ENCODE measurements at regions not wholly inside any gene's neighbourhood (a gene's known extent, or its start where the extent isn't known, plus 50 kb on each side); places are given as distances from the start of the nearest gene placed in this dataset.
"Not testable (repeated sequence)": the region's sequence is repeated elsewhere in the genome, so short reads cannot be mapped to it uniquely, and the experiment has no call there.

- H3K36me3 ChIP-seq = no peaks in the 10 kb centered on the region
- H3K9ac ChIP-seq = no peak overlapping the region
- H3K4me2 ChIP-seq = no peak overlapping the region
- H3K4me3 ChIP-seq = no peak overlapping the region
- no peak overlapping the region for H3K27ac ChIP-seq
- no peaks in the 10 kb centered on the region for H3K27me3 ChIP-seq
- no peaks in the 10 kb centered on the region for H3K4me1 ChIP-seq
- TF ChIP-seq Cebpa-rat (IDR thresholded peaks at IDR 0.05) = no peak
- no peaks in the 10 kb centered on the region for H4K20me1 ChIP-seq
- H3K9me3 ChIP-seq = peaks cover 5% of the 10 kb centered on the region; the same call in 1 of the 2 replicates
Measured at GRCh38 chr5:29130786-29131185, 2062.7 kb upstream of the CDH6 start.

GRCh38 chr5:29127524-29128156 is 2065.8 kb upstream of the CDH6 start:
- H3K9me3 ChIP-seq, H3K9ac ChIP-seq, H3K4me3 ChIP-seq, H3K36me3 ChIP-seq, H3K4me2 ChIP-seq, H3K4me1 ChIP-seq, H3K27ac ChIP-seq, H4K20me1 ChIP-seq, H3K27me3 ChIP-seq: not testable (repeated sequence)

GRCh38 chr5:29126462-29126861 is 2067.0 kb upstream of the CDH6 start:
- H3K4me2 ChIP-seq, H3K27me3 ChIP-seq, H3K4me3 ChIP-seq, H3K36me3 ChIP-seq, H3K4me1 ChIP-seq, H4K20me1 ChIP-seq, H3K27ac ChIP-seq, H3K9me3 ChIP-seq, H3K9ac ChIP-seq: not testable (repeated sequence)

- Histone ChIP-seq H3K4me2 (no peak overlapping the region), H3K9me3 (no peaks in the 10 kb centered on the region; the same call in 1 of the 2 replicates), H3K4me3 (no peak overlapping the region), H4K20me1 (no peaks in the 10 kb centered on the region), H3K27ac (no peak overlapping the region), H3K36me3 (no peaks in the 10 kb centered on the region), H3K27me3 (no peaks in the 10 kb centered on the region), H3K9ac (no peak overlapping the region), H3K4me1 (no peaks in the 10 kb centered on the region)
- TF ChIP-seq Cebpa-rat (IDR thresholded peaks at IDR 0.05) = no peak
Measured at GRCh38 chr5:29122306-29122705, 2071.2 kb upstream of the CDH6 start.

GRCh38 chr5:29114331-29114768 is 2076.0 kb upstream of the CDH9 start:
- no peaks in the 10 kb centered on the region for H3K36me3 ChIP-seq
- no peaks in the 10 kb centered on the region for H3K4me1 ChIP-seq
- no peaks in the 10 kb centered on the region for H3K27me3 ChIP-seq
- H3K9me3 ChIP-seq = no peaks in the 10 kb centered on the region
- no peak overlapping the region for H3K4me2 ChIP-seq
- TF ChIP-seq Cebpa-rat (IDR thresholded peaks at IDR 0.05) = no peak
- H3K9ac ChIP-seq = no peak overlapping the region
- H4K20me1 ChIP-seq = no peaks in the 10 kb centered on the region
- H3K27ac ChIP-seq = no peak overlapping the region
- H3K4me3 ChIP-seq = no peak overlapping the region

GRCh38 chr5:29113516-29113915 is 2075.1 kb upstream of the CDH9 start:
- Histone ChIP-seq H3K9ac (no peak overlapping the region), H3K4me2 (no peak overlapping the region)

GRCh38 chr5:29099585-29099984 is 2061.2 kb upstream of the CDH9 start:
- TF ChIP-seq Cebpa-rat (IDR thresholded peaks at IDR 0.05) = no peak
- H3K9me3 ChIP-seq = no peaks in the 10 kb centered on the region
- H3K4me1 ChIP-seq = peaks cover 13% of the 10 kb centered on the region
- no peaks in the 10 kb centered on the region for H4K20me1 ChIP-seq
- H3K27ac ChIP-seq = no peak overlapping the region
- H3K36me3 ChIP-seq = no peaks in the 10 kb centered on the region
- H3K27me3 ChIP-seq = no peaks in the 10 kb centered on the region
- H3K4me3 ChIP-seq = no peak overlapping the region
- H3K4me2 ChIP-seq = peak overlapping the region; percentile 44
- H3K9ac ChIP-seq = no peak overlapping the region

More at GRCh38 chr5:29113516-29113915, 2075.1 kb upstream of the CDH9 start:
- Histone ChIP-seq H3K9me3 (no peaks in the 10 kb centered on the region), H3K4me3 (no peak overlapping the region), H4K20me1 (no peaks in the 10 kb centered on the region), H3K4me1 (no peaks in the 10 kb centered on the region), H3K27me3 (no peaks in the 10 kb centered on the region), H3K36me3 (no peaks in the 10 kb centered on the region), H3K27ac (no peak overlapping the region)
- no peak for TF ChIP-seq Cebpa-rat (IDR thresholded peaks at IDR 0.05)

- Histone ChIP-seq H3K9ac (no peak overlapping the region), H3K36me3 (no peaks in the 10 kb centered on the region), H3K27ac (no peak overlapping the region), H4K20me1 (no peaks in the 10 kb centered on the region), H3K9me3 (no peaks in the 10 kb centered on the region), H3K4me2 (peak overlapping the region; percentile 48), H3K4me1 (peaks cover 13% of the 10 kb centered on the region), H3K4me3 (no peak overlapping the region), H3K27me3 (no peaks in the 10 kb centered on the region)
- no peak for TF ChIP-seq Cebpa-rat (IDR thresholded peaks at IDR 0.05)
Measured at GRCh38 chr5:29089591-29090130, 2051.3 kb upstream of the CDH9 start.

- peaks cover 9% of the 10 kb centered on the region for H3K4me1 ChIP-seq
- H3K36me3 ChIP-seq = no peaks in the 10 kb centered on the region
- no peak overlapping the region for H3K4me2 ChIP-seq
- H3K9ac ChIP-seq = no peak overlapping the region
- no peak overlapping the region for H3K4me3 ChIP-seq
- no peaks in the 10 kb centered on the region for H3K9me3 ChIP-seq
- no peaks in the 10 kb centered on the region for H4K20me1 ChIP-seq
- H3K27ac ChIP-seq = no peak overlapping the region
- H3K27me3 ChIP-seq = no peaks in the 10 kb centered on the region
- TF ChIP-seq Cebpa-rat (IDR thresholded peaks at IDR 0.05) = no peak
Measured at GRCh38 chr5:29085142-29085541, 2046.8 kb upstream of the CDH9 start.

- H3K4me3 ChIP-seq = no peak overlapping the region
- H4K20me1 ChIP-seq = no peaks in the 10 kb centered on the region
- no peaks in the 10 kb centered on the region for H3K9me3 ChIP-seq
- no peak overlapping the region for H3K27ac ChIP-seq
- TF ChIP-seq Cebpa-rat (IDR thresholded peaks at IDR 0.05) = no peak
- no peaks in the 10 kb centered on the region for H3K27me3 ChIP-seq
- no peak overlapping the region for H3K4me2 ChIP-seq
- H3K9ac ChIP-seq = no peak overlapping the region
- no peaks in the 10 kb centered on the region for H3K36me3 ChIP-seq
- H3K4me1 ChIP-seq = no peaks in the 10 kb centered on the region
Measured at GRCh38 chr5:29079771-29080170, 2041.4 kb upstream of the CDH9 start.

GRCh38 chr5:29077451-29077850 is 2039.1 kb upstream of the CDH9 start:
- no peaks in the 10 kb centered on the region for H3K27me3 ChIP-seq
- no peaks in the 10 kb centered on the region for H3K9me3 ChIP-seq
- no peaks in the 10 kb centered on the region for H3K4me1 ChIP-seq
- no peak overlapping the region for H3K4me2 ChIP-seq
- H3K4me3 ChIP-seq = no peak overlapping the region
- TF ChIP-seq Cebpa-rat (IDR thresholded peaks at IDR 0.05) = no peak
- H3K36me3 ChIP-seq = no peaks in the 10 kb centered on the region
- no peaks in the 10 kb centered on the region for H4K20me1 ChIP-seq
- no peak overlapping the region for H3K27ac ChIP-seq
- no peak overlapping the region for H3K9ac ChIP-seq

Data from BLaER1 (cell line).